SK-MEL-5 (cell line): ENCODE measurements at regions not wholly inside any gene's neighbourhood (a gene's known extent, or its start where the extent isn't known, plus 50 kb on each side); places are given as distances from the start of the nearest gene placed in this dataset.
"Not testable (repeated sequence)": the region's sequence is repeated elsewhere in the genome, so short reads cannot be mapped to it uniquely, and the experiment has no call there.

Source experiments
- DNase-seq: peaks from one replicate; pipeline ENCODE4 v3.0.0-alpha.2; 2016; ENCODE audit warnings: low read depth, low spot score
- in situ Hi-C: cut with HindIII; loops from 2 replicates; pipeline ENCODE4 v1.10.0; 2016; ENCODE audit warnings: low sequenced_read_pairs, high pct_unique_total_duplicates, low pct_unique_long_range_greater_than_20kb

DNA sequence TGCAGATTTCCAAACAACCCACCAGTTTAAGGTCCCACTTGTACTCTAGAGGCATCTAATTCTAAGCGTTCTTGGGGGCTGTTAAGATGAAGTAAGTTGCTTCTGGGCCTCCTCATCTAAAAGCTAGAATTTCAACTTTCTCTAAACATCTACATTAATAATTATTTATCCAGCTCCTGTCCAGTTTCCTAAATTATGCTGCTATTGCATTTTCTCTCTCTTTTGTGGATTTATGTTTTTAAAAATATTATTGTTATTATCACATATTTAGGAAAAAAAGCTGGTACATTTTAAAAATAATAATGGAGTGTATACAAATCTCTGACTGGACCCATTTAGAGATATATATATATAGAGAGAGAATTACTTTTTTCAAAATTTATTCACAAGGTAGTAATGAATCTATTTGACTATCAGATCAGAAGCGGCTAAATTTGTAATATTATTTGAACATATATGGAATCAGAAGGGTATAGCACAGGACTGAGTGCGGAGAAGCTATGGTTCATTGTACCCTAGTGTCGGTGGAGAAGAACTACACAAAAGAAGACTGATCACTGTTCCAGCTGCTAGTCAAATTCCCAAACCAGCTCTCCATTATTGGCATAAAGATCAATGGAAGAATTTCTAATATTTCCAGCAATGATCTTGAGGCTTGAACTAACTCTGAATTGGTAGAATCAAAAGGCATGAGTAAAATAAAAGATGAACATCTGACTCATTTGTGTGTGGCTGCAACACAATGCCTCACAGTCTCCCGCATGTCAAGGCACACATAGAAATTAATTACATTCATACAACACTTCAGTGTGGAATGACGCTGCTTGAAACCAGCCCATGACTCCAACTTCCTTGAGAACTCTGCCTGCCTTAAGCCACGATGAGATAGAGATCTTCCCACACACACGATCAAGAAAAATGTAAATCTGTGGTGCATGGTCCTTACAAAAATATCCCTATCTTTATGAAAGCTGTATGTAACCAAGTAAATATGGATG is 433.4 kb upstream of the OR4E1 start:
- peak; percentile 19 for DNase-seq
- in situ Hi-C loops: no loop called here

DNA sequence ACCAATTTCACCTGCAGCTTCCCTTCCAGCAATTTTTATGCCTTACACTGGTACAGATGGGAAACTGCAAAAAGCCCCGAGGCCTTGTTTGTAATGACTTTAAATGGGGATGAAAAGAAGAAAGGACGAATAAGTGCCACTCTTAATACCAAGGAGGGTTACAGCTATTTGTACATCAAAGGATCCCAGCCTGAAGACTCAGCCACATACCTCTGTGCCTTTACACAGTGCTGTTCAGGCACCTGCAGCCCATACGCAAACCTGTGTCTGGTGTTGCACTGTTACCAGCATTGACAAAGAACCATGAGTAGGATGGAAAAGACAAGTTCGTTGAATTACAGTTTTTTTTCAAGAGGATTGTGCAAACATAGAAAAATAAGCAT is 432.0 kb upstream of the OR4E1 start:
- no peak for DNase-seq
- in situ Hi-C loops: no loop called here

DNA sequence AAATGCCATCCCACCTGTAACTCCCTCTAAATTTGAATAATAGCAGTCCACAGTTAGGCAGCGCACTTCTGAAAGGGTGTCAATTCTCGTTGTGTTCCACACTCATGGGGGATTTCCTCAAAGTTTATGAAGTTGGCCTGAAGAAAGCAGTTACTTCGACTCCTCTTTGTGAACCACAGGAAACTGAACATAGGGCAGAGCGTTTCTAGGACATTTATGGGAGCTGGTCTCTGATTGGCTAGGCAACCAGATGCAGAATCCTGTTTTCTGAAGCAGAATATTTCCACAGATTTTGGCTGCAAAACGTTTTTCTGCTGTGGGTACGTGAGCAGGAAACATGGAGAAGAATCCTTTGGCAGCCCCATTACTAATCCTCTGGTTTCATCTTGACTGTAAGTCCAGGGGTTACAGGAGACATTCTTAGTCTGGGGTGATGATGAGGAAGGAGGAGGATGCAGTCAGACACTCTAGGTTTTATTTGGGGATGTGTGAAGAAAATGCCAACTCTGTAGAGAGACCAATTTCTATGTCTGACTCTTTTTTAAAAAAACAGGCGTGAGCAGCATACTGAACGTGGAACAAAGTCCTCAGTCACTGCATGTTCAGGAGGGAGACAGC is 431.5 kb upstream of the OR4E1 start:
- in situ Hi-C loops: no loop called here
- DNase-seq: no peak

DNA sequence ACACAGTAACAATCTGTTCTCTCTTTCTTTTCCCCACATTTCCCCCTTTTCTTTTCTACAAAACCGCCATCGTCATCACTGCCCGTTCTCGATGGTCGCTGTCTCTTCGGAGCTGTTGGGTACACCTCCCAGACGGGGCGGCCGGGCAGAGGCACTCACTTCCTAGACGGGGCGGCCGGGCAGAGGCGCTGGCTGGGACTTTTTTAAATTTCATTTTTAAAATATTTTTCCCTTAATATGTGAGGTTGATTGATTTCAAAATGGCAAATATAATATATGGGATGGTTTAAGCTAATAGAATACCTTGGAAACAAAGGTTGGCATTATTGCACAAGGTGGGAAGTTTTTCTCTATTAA is 427.1 kb upstream of the OR4E1 start:
- DNase-seq, in situ Hi-C loops: not testable (repeated sequence)

DNA sequence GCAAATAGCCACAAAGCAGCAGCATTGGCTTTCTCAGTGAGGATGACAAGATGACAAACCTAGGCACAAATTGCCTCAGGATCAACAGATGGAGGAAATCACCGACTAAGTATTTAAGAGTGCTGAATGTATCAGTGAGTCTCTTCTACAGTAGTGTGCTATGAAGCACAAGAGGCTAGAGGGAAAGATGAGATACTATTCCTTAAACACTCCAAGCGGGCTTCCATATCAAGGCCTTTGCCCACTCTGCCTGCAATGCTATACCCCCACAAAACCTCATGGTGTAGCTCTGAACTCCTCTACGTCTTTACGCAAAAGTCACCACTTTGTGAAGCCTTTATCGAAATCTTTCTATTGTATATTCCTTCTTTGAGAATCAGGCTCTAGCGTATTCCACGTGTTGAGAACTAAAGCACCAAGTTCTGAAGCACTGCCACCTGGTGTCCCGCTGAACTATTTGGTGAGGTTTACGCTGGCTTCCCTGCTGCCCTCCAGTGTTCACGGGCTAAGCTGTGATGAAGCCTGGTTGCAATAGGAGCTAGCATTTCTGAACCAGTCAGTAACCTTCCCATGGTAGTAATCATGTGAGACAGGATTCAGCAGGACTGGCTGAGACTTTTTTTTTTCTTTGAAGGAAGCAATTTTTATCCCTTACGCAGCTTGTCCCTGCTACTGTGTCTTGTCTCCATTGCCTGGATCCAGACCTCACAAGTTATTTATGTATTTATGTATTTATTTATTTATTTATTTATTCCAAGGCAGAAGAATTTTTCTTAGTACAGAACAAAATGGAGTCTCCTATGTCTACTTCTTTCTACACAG is 426.5 kb upstream of the OR4E1 start:
- in situ Hi-C loops: no loop called here
- peak; percentile 91 for DNase-seq

DNA sequence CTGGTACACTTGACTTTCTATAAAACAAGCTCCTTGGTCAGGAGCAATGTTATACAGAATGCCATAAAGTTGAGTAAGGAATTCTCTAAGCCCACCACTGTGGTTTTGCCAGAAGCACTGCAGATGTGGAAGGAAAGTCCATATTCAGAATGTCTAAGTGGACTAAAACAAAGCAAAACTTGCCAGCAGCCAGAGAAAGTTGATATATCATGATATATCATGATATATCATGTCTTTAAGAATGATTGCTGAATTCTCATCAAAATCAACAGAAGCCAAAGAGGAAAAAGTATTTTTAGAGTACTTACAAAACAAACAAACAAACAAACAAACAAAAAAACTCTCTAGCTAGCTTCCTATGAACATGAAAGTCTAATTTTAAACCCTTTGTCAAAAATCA is 424.8 kb upstream of the OR4E1 start:
- DNase-seq: no peak
- in situ Hi-C loops: no loop called here

DNA sequence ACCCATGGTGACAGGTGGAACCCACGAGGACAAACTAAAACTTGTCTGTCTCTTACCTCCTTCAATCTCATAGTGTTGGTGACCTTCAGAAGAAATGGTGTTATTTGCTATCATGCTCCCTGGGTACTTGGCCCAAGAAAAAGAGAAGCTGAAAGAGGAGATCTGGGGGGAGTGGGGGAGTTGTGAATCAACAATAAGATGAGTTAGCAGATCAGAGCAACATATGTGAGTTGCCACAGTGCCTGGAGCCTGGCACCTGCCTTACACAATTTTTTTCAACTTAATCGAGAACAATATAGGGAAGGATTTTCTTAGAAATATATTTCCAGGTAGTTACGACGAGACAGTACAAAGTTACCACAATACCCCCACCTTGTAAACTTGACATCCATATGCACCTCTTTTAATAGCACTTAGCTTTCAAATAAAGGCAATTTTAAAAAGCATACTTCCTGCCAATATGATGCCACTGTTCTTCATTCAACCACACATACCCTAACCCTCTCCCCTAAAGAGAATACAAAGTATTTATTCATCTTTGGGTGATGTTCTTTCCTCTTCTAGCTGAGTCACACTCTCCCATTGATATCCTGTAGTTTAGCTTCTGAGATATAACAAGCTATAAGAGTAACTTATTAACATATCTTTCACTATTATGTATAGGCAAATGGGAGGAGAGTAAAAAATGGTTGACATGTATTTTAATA is 424.1 kb upstream of the OR4E1 start:
- in situ Hi-C loops: no loop called here

DNA sequence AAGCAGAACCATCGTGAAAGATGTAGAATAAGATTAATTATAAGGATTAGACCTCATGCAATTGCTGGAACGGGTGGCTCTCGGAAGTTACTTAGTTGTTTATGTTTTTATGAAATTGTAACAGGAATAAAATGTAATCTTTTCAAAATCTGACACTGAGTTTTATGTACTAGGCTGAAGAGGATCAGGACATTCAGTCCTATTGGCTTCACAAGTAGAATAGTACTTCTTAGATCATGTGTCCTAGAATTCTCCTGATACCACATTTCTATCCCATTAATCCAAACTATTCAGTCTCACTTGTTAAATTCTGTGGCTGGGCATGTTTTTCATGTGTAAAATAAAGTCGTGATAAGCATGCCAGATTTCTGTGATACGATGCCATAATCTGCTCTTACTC is 423.5 kb upstream of the OR4E1 start:
- no peak for DNase-seq
- in situ Hi-C loops: no loop called here

More for the DNA sequence above, 424.1 kb upstream of the OR4E1 start:
- DNase-seq: no peak

DNA sequence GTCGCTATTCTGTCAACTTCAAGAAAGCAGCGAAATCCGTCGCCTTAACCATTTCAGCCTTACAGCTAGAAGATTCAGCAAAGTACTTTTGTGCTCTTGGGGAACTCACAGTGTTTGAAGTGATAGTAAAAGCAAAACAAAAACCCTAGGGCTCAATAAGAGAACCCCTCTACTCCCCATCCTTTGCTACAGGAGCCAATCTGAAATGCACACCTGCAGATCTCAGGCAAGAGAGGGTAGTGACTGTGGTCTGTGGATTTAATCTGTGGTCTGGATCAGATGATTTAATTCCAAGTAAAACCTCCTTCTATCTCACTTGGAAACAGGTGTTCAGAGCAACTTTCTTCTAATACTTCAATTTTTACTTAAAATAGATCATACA is 422.9 kb upstream of the OR4E1 start:
- no peak for DNase-seq
- in situ Hi-C loops: no loop called here

DNA sequence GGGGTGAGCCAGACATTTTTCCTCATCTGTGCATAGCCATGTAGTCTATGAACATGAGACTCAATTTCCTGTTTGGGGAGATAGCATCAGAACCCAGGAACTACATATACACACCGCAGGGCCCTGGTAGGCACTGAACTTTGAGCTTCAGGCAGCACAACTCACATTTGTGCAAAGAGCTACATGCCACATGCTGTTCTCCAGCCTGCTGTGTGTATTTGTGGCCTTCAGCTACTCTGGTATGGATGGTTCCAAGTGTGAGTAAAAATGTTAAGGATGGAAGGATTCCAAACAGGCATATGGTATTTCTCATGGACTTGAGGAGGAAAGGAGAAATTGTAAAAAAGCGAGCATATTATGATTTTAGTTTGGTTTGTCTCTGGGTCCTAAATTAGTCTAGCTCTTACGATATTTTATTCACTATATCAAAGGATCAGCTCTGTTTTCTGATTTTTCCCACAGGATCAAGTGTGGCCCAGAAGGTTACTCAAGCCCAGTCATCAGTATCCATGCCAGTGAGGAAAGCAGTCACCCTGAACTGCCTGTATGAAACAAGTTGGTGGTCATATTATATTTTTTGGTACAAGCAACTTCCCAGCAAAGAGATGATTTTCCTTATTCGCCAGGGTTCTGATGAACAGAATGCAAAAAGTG is 422.4 kb upstream of the OR4E1 start:
- in situ Hi-C loops: no loop called here
- no peak for DNase-seq

DNA sequence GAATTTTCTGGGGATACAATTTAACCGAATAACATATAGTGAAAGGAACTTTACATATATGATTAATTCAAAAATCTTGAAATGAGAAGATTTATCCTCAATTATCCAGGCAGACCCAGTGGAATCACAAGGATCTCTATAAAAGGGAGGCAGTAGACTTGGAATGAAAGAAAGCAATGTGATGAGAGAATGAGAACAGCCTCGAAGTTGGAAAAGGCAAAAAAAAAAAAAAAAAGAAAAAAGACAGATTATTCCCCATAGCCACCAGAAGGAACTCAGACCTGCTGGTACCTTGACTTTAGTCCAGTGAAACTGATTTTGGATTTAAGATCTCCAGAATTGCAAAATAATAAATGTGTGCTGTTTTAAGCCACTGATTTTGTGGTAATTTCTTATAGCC is 416.3 kb upstream of the OR4E1 start:
- no peak for DNase-seq
- in situ Hi-C loops: no loop called here

DNA sequence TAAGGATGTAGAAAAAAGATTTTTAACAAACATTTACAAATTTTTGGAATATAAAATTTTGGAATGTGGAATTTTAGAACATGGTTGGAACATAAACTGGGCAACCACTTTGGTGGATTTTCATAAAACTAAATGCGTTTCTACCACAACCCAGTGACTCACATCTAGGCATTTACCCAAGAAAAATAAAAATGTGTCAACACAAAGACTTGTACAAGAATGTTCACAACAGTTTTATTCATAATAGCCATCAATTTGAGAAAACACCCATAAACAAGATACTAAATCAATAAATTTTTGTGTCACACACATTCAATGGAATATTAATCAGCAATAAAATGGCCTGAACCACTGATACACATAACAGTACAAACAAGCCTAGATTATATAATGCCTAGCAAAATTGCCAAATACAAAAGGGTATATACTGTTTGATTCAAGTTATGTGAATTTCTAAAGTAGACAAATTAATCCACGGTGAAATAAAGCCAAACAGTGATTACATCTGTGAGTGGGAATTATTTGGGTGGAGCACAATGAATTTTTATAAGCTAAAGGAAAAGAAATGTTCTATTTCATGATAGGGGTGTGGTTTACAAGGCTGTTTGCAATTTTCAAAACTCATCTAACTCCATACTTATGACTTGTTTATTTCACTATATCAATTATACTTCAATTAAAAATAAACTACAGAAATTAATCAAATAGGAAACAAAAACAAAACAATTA is 415.2 kb upstream of the OR4E1 start:
- DNase-seq: no peak
- in situ Hi-C loops: no loop called here

DNA sequence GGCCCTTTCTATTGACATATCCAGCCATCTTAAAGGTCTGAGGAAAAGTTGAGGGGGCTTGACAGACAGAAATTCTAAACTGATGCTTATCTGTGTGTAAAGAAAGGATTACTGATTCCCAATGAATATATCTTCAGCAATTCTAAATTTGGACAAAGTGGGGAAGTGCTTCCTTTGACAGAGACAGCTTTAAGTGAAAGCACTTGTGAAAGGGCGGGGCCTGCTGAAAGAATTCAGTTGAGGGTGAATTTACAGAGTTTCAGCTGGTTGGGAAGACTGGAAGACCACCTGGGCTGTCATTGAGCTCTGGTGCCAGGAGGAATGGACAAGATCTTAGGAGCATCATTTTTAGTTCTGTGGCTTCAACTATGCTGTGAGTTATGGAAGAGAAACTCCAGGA is 412.5 kb upstream of the OR4E1 start:
- no peak for DNase-seq
- in situ Hi-C loops: no loop called here

DNA sequence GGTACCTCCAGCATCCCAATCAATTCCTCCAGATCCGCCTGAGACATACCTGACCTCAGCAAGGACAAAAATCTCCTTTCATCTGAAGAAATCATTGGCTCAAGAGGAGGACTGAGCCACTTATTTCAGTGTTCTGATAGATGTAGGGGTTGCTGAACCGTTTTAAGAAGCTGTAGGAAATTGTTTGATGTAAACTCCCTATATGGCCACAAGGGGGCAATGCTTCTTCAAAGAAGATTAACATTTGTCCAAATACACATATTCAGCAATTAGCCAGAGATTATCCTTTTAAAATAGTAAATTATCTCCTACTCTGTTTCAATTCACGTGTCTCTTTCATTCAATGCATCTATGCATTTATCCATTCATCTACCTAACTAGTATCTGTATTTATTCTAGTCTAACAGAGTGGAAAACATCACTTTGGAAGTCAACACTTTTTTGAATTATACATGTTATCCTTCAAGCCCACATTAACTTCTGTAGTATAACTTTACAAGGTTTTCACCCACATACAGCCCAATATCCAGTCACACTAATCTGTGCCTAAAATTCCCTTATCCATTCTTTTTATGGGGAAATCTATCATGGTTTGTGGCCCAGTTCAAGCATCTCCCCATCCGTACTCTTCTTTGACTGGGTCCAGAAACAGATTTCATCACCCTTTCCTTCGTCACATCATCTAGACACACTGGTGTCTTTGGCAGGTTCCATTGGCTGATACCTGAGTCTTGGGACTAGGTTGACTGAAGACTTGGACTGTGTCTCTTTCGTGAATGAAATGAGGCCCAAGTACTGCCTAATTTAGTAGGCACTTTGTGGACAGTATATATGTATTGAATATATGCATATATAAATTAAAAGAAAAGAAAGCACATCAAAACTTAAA is 411.0 kb upstream of the OR4E1 start:
- in situ Hi-C loops: no loop called here
- peak; percentile 75 for DNase-seq

DNA sequence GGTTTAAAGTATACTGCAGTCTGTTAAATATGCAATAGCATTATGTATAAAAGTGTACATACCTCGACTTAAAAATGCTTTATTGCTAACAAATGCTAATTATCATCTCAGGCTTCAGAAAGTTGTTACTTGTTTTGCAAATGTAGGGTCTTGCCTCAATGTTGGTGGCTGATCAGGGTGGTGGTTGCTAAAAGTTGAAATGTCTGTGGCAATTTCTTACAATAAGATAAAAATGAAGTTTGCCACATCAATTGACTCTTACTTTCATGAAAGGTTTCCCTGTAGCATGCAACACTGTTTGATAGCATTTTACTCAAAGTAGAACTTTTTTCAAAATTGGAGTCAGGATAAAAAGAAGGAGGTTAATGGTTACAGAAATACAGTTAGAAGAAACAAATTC is 407.7 kb upstream of the OR4E1 start:
- in situ Hi-C loops: no loop called here
- no peak for DNase-seq

DNA sequence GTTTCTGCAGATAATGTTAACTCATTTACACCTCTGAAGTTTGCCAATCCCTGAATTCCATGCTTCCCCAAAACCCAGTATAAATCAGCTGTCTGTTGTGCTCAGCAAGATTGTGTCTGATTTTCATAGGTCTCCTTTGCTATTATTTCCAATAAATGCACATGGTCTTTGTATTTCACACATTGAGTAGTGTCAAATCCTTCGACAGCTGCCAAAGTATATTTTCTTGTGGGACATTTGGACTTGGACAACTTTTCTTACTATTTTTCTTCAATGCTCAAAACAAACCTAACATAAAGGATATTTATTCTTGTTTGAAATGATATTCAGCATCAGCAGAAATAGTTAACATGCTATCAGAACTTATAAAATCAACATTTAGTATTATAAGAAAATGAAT is 406.1 kb upstream of the OR4E1 start:
- no peak for DNase-seq
- in situ Hi-C loops: no loop called here
